HepG2 (cell line): ENCODE measurements at regions not wholly inside any gene's neighbourhood (a gene's known extent, or its start where the extent isn't known, plus 50 kb on each side); places are given as distances from the start of the nearest gene placed in this dataset.

Experiments used
- ATAC-seq: fragments of 200-7000 bp; cut with Tn5 transposase; 3 replicates; pipeline ENCODE4 v1.9.1; 2020; ENCODE audit warnings: mild to moderate bottlenecking, moderate library complexity
- BruUV-seq: library from RNA; stranded (reverse); fragments of 400-500 nt; replicated peaks from 2 replicates; lab custom pipeline; 2021; lab: Mats Ljungman, UMichigan
- CTCF ChIA-PET: fragments of 300-600 bp; formaldehyde crosslinking; extraction: SDS; loops from one replicate; lab custom pipeline; 2021; ENCODE audit warnings: low total read pairs, inconsistent platforms, low intra/inter-chr PET ratio; lab: Yijun Ruan, JAX
- POLR2A ChIA-PET: fragments of 350-600 bp; sonication (Branson Sonifier 250); formaldehyde crosslinking; loops from one replicate; lab custom pipeline; 2020; ENCODE audit warnings: antibody characterized with exemption, inconsistent platforms; lab: Yijun Ruan, JAX
- DNase-seq: peaks from one replicate; pipeline ENCODE4 v3.0.0-alpha.2; 2015; ENCODE audit warnings: low spot score
- FAIRE-seq: peaks from 3 replicates; lab custom pipeline; 2011; peaks lifted over from hg19 to GRCh38; lab: Jason Lieb, UNC
- H2AFZ ChIP-seq: one replicate; pipeline ENCODE4 v1.6.1; 2011; ENCODE audit warnings: low read length, inconsistent platforms
- H3K27ac ChIP-seq: fragments of 300-600 bp; 3 replicates; pipeline ENCODE4 v1.8.0; 2011; ENCODE audit warnings: mixed run types, mild to moderate bottlenecking, mixed read lengths, low read length, inconsistent platforms; ENCODE audit not compliant: insufficient read depth; ENCODE audit errors: extremely low read length
- H3K27me3 ChIP-seq, 2 experiments: fragments of 200-600 bp in 1 of 2; 2 replicates in 1 of 2; 3 replicates in 1 of 2; pipeline versions ENCODE4 v1.6.0 to v1.8.0; 2011; ENCODE audit warnings: low read length in 2 of 2, mild to moderate bottlenecking in 2 of 2, moderate library complexity in 2 of 2, inconsistent platforms in 1 of 2; ENCODE audit not compliant: insufficient read depth in 2 of 2, control insufficient read depth in 1 of 2
- H3K36me3 ChIP-seq, 2 experiments: fragments of 200-600 bp in 1 of 2; replicated peaks in 1 of 2; 2 replicates in 1 of 2; 3 replicates in 1 of 2; pipeline versions ENCODE4 v1.5.1 to v1.8.0; 2011; ENCODE audit warnings: low read length in 2 of 2, inconsistent platforms in 1 of 2; ENCODE audit not compliant: insufficient read depth in 2 of 2, control insufficient read depth in 1 of 2
- H3K4me1 ChIP-seq: 2 replicates; pipeline ENCODE4 v1.5.1; 2012; ENCODE audit warnings: low read length, inconsistent platforms; ENCODE audit not compliant: insufficient read depth
- H3K4me2 ChIP-seq: 2 replicates; pipeline ENCODE4 v1.6.0; 2011; ENCODE audit warnings: low read depth, low read length, inconsistent platforms
- H3K4me3 ChIP-seq, 3 experiments: fragments of 200-600 bp in 1 of 3; sonication (generic), shearing (Covaris generic) in 1 of 3; replicated peaks in 1 of 3; 2 replicates each; pipeline ENCODE4 v1.5.1; 2011 to 2016; ENCODE audit warnings: low read length in 3 of 3, inconsistent platforms in 2 of 3, low read depth in 2 of 3, mild to moderate bottlenecking in 2 of 3, control low read depth in 1 of 3, mixed read lengths in 1 of 3; ENCODE audit not compliant: insufficient read depth in 1 of 3
- H3K79me2 ChIP-seq: one replicate; pipeline ENCODE4 v1.6.1; 2011; ENCODE audit warnings: low read length, inconsistent platforms; ENCODE audit not compliant: insufficient read depth
- H3K9ac ChIP-seq: 2 replicates; pipeline ENCODE4 v1.6.0; 2011; ENCODE audit warnings: mild to moderate bottlenecking, low read depth, low read length, inconsistent platforms; ENCODE audit not compliant: insufficient read depth
- H3K9me3 ChIP-seq: 2 replicates; pipeline ENCODE4 v1.5.1; 2012; ENCODE audit warnings: mild to moderate bottlenecking, low read length
- H4K20me1 ChIP-seq: 2 replicates; pipeline ENCODE4 v1.6.0; 2011; ENCODE audit warnings: inconsistent platforms, mild to moderate bottlenecking, low read length, moderate library complexity; ENCODE audit not compliant: insufficient read depth
- E2F2 ChIP-seq: sonication (generic); formaldehyde crosslinking; IDR thresholded peaks from 2 replicates; pipeline ENCODE4 v1.4.0; 2020; ENCODE audit warnings: missing genetic modification reagents, borderline replicate concordance
- PRMT3 ChIP-seq: sonication (generic); formaldehyde crosslinking; IDR thresholded peaks from 2 replicates; pipeline ENCODE4 v1.8.1; 2022; ENCODE audit warnings: low read depth, mild to moderate bottlenecking, moderate library complexity, missing genetic modification reagents, borderline replicate concordance
- RFX5 ChIP-seq: IDR thresholded peaks from 2 replicates; pipeline ENCODE4 v1.6.1; 2011; ENCODE audit warnings: low read depth, low read length, improper control_type of control experiment
- TARDBP ChIP-seq: sonication (generic); formaldehyde crosslinking; IDR thresholded peaks from 2 replicates; pipeline ENCODE4 v1.8.0; 2022; ENCODE audit warnings: mild to moderate bottlenecking, missing genetic modification reagents
- ZHX1 ChIP-seq: sonication (generic); formaldehyde crosslinking; IDR thresholded peaks from 2 replicates; pipeline ENCODE4 v1.8.1; 2022; ENCODE audit warnings: low read depth, mild to moderate bottlenecking, missing genetic modification reagents
- WGBS: methylation state at CpG from one replicate; pipeline ENCODE4 v1.1.6; 2017; ENCODE audit warnings: low lambda C conversion rate; 5-methylcytosine and 5-hydroxymethylcytosine counted together
- in situ Hi-C: cut with HindIII; loops from 2 replicates; pipeline ENCODE4 v1.10.0; 2017; ENCODE audit warnings: low pct_unique_long_range_greater_than_20kb; ENCODE audit not compliant: extremely low pct_ligation_motif_present
- intact Hi-C: fragments of 100-400 bp; cut with micrococcal nuclease; formaldehyde crosslinking; loops from one replicate; pipeline ENCODE4 v1.10.0; 2022; ENCODE audit not compliant: unreplicated experiment

GRCh38 chr13:90188351-90188636 lies 1159.2 kb upstream of the MIR17HG start:
- in situ Hi-C loops (no loop called here), intact Hi-C loops (no loop called here)
- no peak overlapping the region for H2AFZ ChIP-seq
- H3K36me3 ChIP-seq: no peaks in the 10 kb centered on the region
- CTCF ChIA-PET: no interaction called here
- H3K27me3 ChIP-seq: no peaks in the 10 kb centered on the region
- no peaks in the 10 kb centered on the region for H4K20me1 ChIP-seq
- no peak overlapping the region for H3K27ac ChIP-seq
- DNase-seq (no peak), FAIRE-seq (no peak), ATAC-seq (no peak)
- TF ChIP-seq E2F2 (CRISPR knock-in tag) (no peak), TARDBP (CRISPR knock-in tag) (no peak), PRMT3 (CRISPR knock-in tag) (no peak), RFX5 (no peak), ZHX1 (CRISPR knock-in tag) (no peak)
- 10% methylated on average over 3 of the region's 3 CpGs for WGBS
- peaks cover 21% of the 10 kb centered on the region for H3K9me3 ChIP-seq
- POLR2A ChIA-PET: no interaction called here
- no peaks in the 10 kb centered on the region for H3K4me1 ChIP-seq
- no peaks in the 10 kb centered on the region for H3K79me2 ChIP-seq
- BruUV-seq: no TSS peak
- H3K4me3 ChIP-seq: no peak overlapping the region
- H3K4me2 ChIP-seq: no peak overlapping the region
- H3K9ac ChIP-seq: no peak overlapping the region
